ENCODE measurements at regions not wholly inside any gene's neighbourhood (a gene's known extent, or its start where the extent isn't known, plus 50 kb on each side); places are given as distances from the start of the nearest gene placed in this dataset.

DNA sequence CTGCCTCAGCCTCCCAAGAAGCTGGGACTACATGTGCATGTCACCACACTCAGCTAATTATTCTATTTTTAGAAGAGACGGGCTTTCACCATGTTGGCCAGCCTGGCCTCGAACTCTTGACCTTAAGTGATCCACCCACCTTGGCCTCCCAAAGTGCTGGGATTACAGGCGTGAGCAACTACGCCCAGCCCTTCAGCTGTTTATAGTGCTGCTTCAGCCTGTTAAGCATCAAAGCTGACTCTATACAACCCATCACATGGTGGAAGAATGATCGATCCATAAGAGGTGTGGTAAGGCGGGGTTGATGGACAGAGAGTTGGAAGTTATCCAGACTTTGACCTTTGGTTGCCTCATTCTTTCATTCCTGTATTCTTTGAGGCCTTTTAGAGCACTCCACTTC, 56.2 kb upstream of the RAPGEF2 start:
- Mint-ChIP-seq H3K4me3 (no peak overlapping the region), H3K36me3 (no peaks in the 10 kb centered on the region), H3K27ac (no peak overlapping the region), H3K27me3 (peaks cover 11% of the 10 kb centered on the region), H3K4me1 (ENCODE audit: low read depth) (peaks cover 16% of the 10 kb centered on the region), H3K9me3 (no peaks in the 10 kb centered on the region)
- CTCF ChIA-PET, result no interaction called here
- intact Hi-C loops (cut with micrococcal nuclease), result no loop called here
- POLR2A ChIA-PET, result no interaction called here
- DNase-seq, result no peak

DNA sequence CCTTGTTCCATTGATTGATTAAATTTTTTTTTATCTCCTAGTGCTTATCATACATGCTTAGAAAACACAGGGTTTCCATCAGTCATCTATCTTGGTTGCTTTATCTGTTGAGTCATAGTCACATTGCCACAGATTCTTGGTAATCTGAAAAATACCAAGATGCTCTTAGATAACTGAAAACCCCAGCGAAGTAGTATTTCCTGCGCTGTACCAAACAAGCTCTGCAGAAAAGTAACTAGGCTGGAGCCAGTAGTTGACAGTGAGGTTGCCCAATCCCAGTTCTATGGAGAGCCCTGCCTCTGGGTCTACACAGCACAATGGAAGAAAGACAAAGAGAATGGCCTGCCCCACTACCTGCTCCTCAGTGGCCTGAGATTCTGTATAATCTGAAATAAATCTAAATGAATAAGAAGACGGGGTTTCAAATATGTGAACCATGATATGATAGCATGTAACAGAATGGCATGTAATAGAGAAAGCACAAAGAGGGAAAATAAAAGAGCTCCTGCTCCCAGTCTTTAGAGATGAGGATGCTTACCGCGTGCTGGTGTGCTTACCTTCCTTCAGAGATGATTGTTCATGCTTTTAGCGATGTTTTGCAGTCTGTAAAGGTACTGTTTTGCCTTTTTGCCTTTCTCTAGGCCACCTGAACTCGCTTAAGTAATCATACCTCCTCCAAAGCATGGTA, 55.3 kb upstream of the RAPGEF2 start:
- intact Hi-C loops (cut with micrococcal nuclease), result no loop called here
- H3K4me1 Mint-ChIP-seq (ENCODE audit: low read depth), result peaks cover 19% of the 10 kb centered on the region
- no peak overlapping the region for H3K27ac Mint-ChIP-seq
- no peaks in the 10 kb centered on the region for H3K36me3 Mint-ChIP-seq
- no peak for DNase-seq
- H3K27me3 Mint-ChIP-seq, result peaks cover 10% of the 10 kb centered on the region
- no peak overlapping the region for H3K4me3 Mint-ChIP-seq
- ChIA-PET CTCF (interaction anchor here (1.2 kb wide), 1 partner anchor 31 kb away, joined by 3 read pairs; no protein-coding TSS in a partner anchor), POLR2A (no interaction called here)
- no peaks in the 10 kb centered on the region for H3K9me3 Mint-ChIP-seq

DNA sequence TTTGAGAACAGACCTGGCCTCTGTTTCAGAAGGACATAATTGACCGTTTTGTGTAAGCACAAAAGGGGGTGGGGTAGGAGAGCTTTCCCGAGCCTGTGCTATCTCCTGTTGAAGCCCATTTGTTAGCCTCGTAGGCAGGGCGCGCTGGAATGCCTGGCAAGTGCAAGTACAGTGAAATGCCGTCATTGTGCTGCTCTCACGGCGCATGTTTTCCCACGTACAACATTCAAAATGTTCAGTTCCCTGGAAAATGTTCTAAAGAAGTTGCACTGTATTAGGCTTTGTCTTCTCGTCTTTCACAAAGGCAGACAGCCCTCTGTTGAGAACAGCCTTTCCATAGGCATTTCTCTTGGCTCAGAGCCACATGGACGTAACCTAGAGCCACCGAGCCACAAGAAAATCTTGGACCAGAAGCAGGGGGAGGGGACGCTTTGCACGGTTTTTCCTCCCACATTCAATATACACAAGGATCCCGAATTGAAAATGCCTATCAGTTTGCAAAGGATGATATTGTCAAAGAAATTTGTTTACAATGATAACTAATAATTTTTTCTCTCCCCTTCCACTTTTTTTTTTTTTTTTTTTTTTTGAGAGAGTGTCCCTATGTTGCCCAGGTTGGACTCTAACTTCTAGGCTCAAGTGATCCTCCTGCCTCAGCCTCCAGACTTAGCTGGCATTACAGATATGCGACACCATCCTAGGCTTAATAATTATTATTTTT, 54.6 kb upstream of the RAPGEF2 start:
- POLR2A ChIA-PET, result no interaction called here
- peaks cover 8% of the 10 kb centered on the region for H3K27me3 Mint-ChIP-seq
- CTCF ChIA-PET, result interaction anchor here (1.2 kb wide), 1 partner anchor 31 kb away, joined by 3 read pairs; no protein-coding TSS in a partner anchor
- H3K27ac Mint-ChIP-seq, result no peak overlapping the region
- H3K9me3 Mint-ChIP-seq, result no peaks in the 10 kb centered on the region
- no peaks in the 10 kb centered on the region for H3K36me3 Mint-ChIP-seq
- intact Hi-C loops (cut with micrococcal nuclease), result no loop called here
- peaks cover 19% of the 10 kb centered on the region for H3K4me1 Mint-ChIP-seq (ENCODE audit: low read depth)
- H3K4me3 Mint-ChIP-seq, result no peak overlapping the region
- no peak for DNase-seq

DNA sequence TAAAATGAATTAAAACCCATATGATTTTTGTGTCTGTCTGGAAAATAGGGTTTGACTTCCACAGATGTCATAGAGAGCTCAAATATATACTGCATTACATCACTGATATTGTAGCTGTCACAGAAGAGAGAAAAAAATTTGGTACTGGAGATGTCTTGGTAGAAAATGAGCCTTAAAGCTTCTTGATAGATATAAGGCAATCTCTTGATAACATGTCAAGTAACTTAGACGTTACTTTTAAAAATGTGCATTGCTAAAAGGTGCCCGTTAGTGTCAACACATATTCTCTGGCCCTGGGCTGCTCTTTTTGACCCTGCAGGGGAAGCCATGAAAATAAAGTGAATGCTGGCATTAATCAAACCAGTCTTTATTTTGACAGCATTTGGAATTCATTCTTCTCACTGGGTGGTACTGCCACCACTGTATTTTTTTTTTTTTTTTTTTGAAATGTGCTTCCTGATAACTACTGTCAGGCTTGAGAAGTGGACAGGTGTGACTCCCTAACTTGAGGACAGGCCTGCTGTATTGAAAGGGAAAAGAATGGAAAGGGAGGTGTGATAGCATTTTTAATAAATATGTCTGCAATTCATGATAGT, 53.0 kb upstream of the RAPGEF2 start:
- ChIA-PET POLR2A (no interaction called here), CTCF (no interaction called here)
- H3K27me3 Mint-ChIP-seq, result peaks cover 13% of the 10 kb centered on the region
- no peak overlapping the region for H3K27ac Mint-ChIP-seq
- peaks cover 19% of the 10 kb centered on the region for H3K4me1 Mint-ChIP-seq (ENCODE audit: low read depth)
- no peak for DNase-seq
- no peaks in the 10 kb centered on the region for H3K9me3 Mint-ChIP-seq
- intact Hi-C loops (cut with micrococcal nuclease), result loop anchor here (2.0 kb wide), 1 partner anchor 27 kb away; no protein-coding TSS in a partner anchor
- H3K4me3 Mint-ChIP-seq, result no peak overlapping the region
- no peaks in the 10 kb centered on the region for H3K36me3 Mint-ChIP-seq

DNA sequence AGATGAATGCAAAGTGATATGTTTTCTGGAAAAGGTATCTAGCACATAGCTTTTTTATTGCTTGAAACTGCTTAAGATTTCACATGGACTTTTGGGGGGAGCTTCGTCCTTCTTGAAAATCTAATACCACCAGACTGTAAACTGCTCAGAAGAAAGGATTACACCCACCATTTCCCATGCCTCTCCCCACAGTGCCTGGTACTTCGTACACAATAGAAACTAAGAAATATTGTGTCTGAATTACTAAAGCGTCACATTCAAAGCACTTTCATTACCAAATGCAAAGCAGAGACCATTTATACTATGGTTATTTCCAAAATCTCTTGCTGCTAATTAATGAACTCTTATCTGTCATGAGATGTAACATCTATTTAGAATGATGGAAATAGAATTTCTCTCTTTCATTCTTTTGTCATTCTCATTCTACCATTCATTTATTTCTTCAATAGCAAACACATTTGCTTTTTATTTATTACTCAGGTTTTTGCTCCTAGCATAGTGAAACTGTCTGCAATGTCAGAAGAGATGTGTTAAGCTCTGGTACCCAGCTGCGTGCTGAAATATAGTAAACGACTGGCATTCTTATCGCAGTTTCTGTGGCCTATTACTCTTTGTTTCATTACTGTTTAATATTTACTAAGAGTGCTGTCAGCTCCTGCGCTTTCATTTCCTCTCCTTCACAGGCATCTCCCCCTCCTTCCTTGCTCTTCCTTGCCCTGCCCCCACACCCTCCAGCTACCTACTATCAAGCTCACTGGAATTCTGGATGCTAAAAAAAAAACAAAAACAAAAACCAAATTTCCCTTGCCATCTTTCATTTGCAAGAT, 51.4 kb upstream of the RAPGEF2 start:
- no peak overlapping the region for H3K27ac Mint-ChIP-seq
- no peak for DNase-seq

DNA sequence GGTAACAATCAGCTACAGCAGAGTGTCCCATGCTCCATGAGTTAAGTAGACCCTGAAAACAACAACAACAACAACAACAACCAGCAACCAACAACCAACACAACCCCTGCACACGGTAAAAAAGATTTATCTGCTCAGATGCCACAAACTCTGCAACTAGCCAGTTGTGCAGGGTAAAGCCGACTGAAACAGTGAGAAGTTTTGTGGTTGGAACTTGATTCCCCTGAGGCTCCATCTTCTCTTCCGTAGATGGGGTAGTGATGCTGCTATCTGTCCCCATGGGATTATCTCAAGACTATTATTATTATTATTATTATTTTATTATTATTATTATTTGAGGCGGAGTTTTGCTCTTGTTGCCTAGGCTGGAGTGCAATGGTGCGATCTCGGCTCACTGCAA, 50.6 kb upstream of the RAPGEF2 start:
- intact Hi-C loops (cut with micrococcal nuclease), result no loop called here
- no peak for DNase-seq
- Mint-ChIP-seq H3K27me3 (peaks cover 13% of the 10 kb centered on the region), H3K9me3 (no peaks in the 10 kb centered on the region), H3K27ac (no peak overlapping the region), H3K4me3 (no peak overlapping the region), H3K36me3 (no peaks in the 10 kb centered on the region), H3K4me1 (ENCODE audit: low read depth) (peaks cover 18% of the 10 kb centered on the region)
- ChIA-PET POLR2A (no interaction called here), CTCF (no interaction called here)

More for the DNA sequence above, 51.4 kb upstream of the RAPGEF2 start:
- ChIA-PET POLR2A (no interaction called here), CTCF (interaction anchor here (0.6 kb wide), 1 partner anchor 133 kb away, joined by 3 read pairs; no protein-coding TSS in a partner anchor)
- peaks cover 13% of the 10 kb centered on the region for H3K27me3 Mint-ChIP-seq
- H3K36me3 Mint-ChIP-seq, result no peaks in the 10 kb centered on the region
- intact Hi-C loops (cut with micrococcal nuclease), result loop anchor here (2.0 kb wide), 1 partner anchor 25 kb away; no protein-coding TSS in a partner anchor
- no peaks in the 10 kb centered on the region for H3K9me3 Mint-ChIP-seq
- H3K4me3 Mint-ChIP-seq, result no peak overlapping the region
- peaks cover 19% of the 10 kb centered on the region for H3K4me1 Mint-ChIP-seq (ENCODE audit: low read depth)

Data from activated CD4-positive, alpha-beta memory T cell treated with anti-CD3 and anti-CD28 coated beads for 36 hours (primary cell).